Upper lobe of left lung (tissue), 4 donors: ENCODE measurements at regions not wholly inside any gene's neighbourhood (a gene's known extent, or its start where the extent isn't known, plus 50 kb on each side); places are given as distances from the start of the nearest gene placed in this dataset.

Source experiments
- CTCF ChIP-seq, 6 experiments: fragments of 450-650 bp in 4 of 6; fragments of 200-600 bp in 2 of 6; sonication (generic) in 2 of 6; IDR thresholded peaks; one replicate each; pipeline ENCODE4 v1.5.1; 2016 to 2019; ENCODE audit warnings: antibody characterized with exemption in 6 of 6
- EP300 ChIP-seq, 4 donors: sonication (generic); formaldehyde crosslinking; IDR thresholded peaks; one replicate each; pipeline ENCODE4 v1.5.1; 2017; ENCODE audit warnings: antibody characterized with exemption in 4 of 4, control low read depth in 2 of 4
- POLR2A ChIP-seq, 4 donors: fragments of 450-650 bp; IDR thresholded peaks; one replicate each; pipeline ENCODE4 v1.5.1; 2016 to 2017; ENCODE audit warnings: antibody characterized with exemption in 4 of 4, mild to moderate bottlenecking in 2 of 4
- POLR2AphosphoS5 ChIP-seq, 2 donors: sonication (generic); formaldehyde crosslinking; IDR thresholded peaks; one replicate each; pipeline ENCODE4 v1.5.1; 2017; ENCODE audit warnings: antibody characterized with exemption in 2 of 2

GRCh38 chr3:80391573-80391972 is 623.8 kb upstream of the ROBO1 start:
- TF ChIP-seq CTCF (IDR thresholded peaks at IDR 0.05): no peak
- TF ChIP-seq POLR2A (IDR thresholded peaks at IDR 0.05): no peak
- TF ChIP-seq POLR2AphosphoS5 (IDR thresholded peaks at IDR 0.05): no peak
- TF ChIP-seq EP300 (IDR thresholded peaks at IDR 0.05): no peak
